Colonic mucosa (tissue), 4 donors: ENCODE measurements at regions not wholly inside any gene's neighbourhood (a gene's known extent, or its start where the extent isn't known, plus 50 kb on each side); places are given as distances from the start of the nearest gene placed in this dataset.

Experiments
- DNase-seq: peaks from one replicate; pipeline ENCODE4 v3.0.0-alpha.2; 2020
- H3K27ac ChIP-seq: fragments of 200-600 bp; one replicate; pipeline ENCODE4 v1.8.0; 2021
- H3K27me3 ChIP-seq: fragments of 200-600 bp; one replicate; pipeline ENCODE4 v1.8.0; 2021
- H3K36me3 ChIP-seq: fragments of 200-600 bp; one replicate; pipeline ENCODE4 v1.8.0; 2021
- H3K4me1 ChIP-seq: fragments of 200-600 bp; one replicate; pipeline ENCODE4 v1.8.0; 2021; ENCODE audit warnings: mild to moderate bottlenecking
- H3K4me3 ChIP-seq: fragments of 200-600 bp; one replicate; pipeline ENCODE4 v1.8.0; 2021
- H3K9ac ChIP-seq, 2 donors: one replicate each; pipeline ENCODE4 v1.7.0; 2013; ENCODE audit warnings: control low read depth in 2 of 2, low read depth in 2 of 2, low read length in 2 of 2
- H3K9me3 ChIP-seq: fragments of 200-600 bp; one replicate; pipeline ENCODE4 v1.8.0; 2021
- intact Hi-C: fragments of 100-400 bp; cut with DNase I; formaldehyde crosslinking; loops from one replicate; pipeline ENCODE4 v1.14.1; 2022
- TF ChIP-seq, protein P1 (sequence below): fragments of 200-600 bp; IDR thresholded peaks from one replicate; pipeline ENCODE4 v1.8.0; 2022; ENCODE audit warnings: antibody characterized with exemption, mild to moderate bottlenecking
- donor health status: healthy.
- donor health status: DM: no; HTN: no; CAD: no.
- donor health status: DM: no; HTN: no; CAD: no.

DNA sequence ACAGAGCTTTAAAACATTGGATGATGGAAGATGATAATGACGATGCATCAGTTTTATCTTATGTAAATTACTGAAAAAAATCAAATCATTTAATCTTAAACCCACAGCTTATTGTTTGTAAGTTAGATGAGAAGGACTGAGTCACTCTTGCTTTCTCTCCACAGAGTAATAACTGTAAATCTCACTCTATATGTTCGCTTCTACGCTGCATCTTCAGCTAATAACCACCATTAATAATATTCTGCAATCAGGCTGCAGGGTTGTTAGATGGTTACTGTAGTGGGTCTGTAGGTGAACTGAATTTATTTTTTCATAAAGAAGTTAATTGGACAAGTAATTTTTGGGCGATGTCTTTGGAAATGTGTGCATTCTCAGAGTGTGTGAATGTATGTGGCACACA, 260.0 kb downstream of the FAT3 start:
- no peaks in the 10 kb centered on the region for H3K9me3 ChIP-seq
- no peaks in the 10 kb centered on the region for H3K27me3 ChIP-seq
- no peak overlapping the region for H3K27ac ChIP-seq
- DNase-seq: no peak
- H3K9ac ChIP-seq: no peak overlapping the region
- intact Hi-C loops: no loop called here
- TF ChIP-seq, protein P1, sequence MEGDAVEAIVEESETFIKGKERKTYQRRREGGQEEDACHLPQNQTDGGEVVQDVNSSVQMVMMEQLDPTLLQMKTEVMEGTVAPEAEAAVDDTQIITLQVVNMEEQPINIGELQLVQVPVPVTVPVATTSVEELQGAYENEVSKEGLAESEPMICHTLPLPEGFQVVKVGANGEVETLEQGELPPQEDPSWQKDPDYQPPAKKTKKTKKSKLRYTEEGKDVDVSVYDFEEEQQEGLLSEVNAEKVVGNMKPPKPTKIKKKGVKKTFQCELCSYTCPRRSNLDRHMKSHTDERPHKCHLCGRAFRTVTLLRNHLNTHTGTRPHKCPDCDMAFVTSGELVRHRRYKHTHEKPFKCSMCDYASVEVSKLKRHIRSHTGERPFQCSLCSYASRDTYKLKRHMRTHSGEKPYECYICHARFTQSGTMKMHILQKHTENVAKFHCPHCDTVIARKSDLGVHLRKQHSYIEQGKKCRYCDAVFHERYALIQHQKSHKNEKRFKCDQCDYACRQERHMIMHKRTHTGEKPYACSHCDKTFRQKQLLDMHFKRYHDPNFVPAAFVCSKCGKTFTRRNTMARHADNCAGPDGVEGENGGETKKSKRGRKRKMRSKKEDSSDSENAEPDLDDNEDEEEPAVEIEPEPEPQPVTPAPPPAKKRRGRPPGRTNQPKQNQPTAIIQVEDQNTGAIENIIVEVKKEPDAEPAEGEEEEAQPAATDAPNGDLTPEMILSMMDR: no peak
- H3K4me1 ChIP-seq: no peaks in the 10 kb centered on the region
- H3K36me3 ChIP-seq: no peaks in the 10 kb centered on the region
- H3K4me3 ChIP-seq: no peak overlapping the region

DNA sequence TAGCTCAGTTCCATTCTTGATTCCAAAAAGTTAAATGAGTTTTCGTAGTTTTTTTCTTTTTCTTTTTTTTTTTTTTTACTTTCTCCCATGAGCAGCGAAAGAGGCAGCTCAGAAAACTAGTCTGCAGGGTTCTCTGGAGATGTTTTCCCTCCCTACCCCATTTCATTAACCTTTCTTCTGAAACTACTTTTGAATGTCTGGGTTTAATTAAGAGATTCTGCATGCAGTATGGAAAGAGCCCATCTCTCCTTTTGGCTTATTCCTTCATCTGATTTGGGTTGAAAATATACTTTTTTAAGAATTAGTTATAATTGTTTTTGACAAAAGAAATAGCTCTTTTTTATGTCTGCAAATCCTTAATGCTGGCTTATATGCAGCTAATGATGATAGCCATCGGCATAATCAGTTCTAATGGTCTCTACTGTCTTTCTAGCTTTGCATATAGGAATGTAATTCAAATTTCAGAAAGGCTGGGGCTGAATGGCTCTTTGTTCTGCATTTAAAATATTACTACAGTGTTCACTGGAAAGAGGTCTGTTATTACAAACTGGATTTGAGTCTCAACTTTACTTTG, 265.3 kb downstream of the FAT3 start:
- no peak overlapping the region for H3K4me3 ChIP-seq

GRCh38 chr11:92492372-92492771, 267.8 kb downstream of the FAT3 start:
- Histone ChIP-seq H3K4me1 (no peaks in the 10 kb centered on the region), H3K9me3 (no peaks in the 10 kb centered on the region), H3K27ac (no peak overlapping the region), H3K36me3 (no peaks in the 10 kb centered on the region), H3K27me3 (no peaks in the 10 kb centered on the region), H3K9ac (no peak overlapping the region), H3K4me3 (no peak overlapping the region)
- intact Hi-C loops: no loop called here
- no peak for DNase-seq
- TF ChIP-seq, protein P1: no peak

More for the DNA sequence above, 265.3 kb downstream of the FAT3 start:
- Histone ChIP-seq H3K4me1 (no peaks in the 10 kb centered on the region), H3K36me3 (no peaks in the 10 kb centered on the region), H3K27me3 (no peaks in the 10 kb centered on the region), H3K9ac (no peak overlapping the region), H3K27ac (no peak overlapping the region), H3K9me3 (no peaks in the 10 kb centered on the region)
- intact Hi-C loops: no loop called here
- TF ChIP-seq, protein P1: no peak
- no peak for DNase-seq

GRCh38 chr11:92495107-92495793, 270.6 kb downstream of the FAT3 start:
- H3K9ac ChIP-seq: no peak overlapping the region
- H3K4me3 ChIP-seq: no peak overlapping the region
- no peaks in the 10 kb centered on the region for H3K36me3 ChIP-seq
- TF ChIP-seq, protein P1: no peak
- H3K4me1 ChIP-seq: no peaks in the 10 kb centered on the region
- intact Hi-C loops: no loop called here
- no peaks in the 10 kb centered on the region for H3K27me3 ChIP-seq
- H3K9me3 ChIP-seq: no peaks in the 10 kb centered on the region
- no peak for DNase-seq
- H3K27ac ChIP-seq: no peak overlapping the region

DNA sequence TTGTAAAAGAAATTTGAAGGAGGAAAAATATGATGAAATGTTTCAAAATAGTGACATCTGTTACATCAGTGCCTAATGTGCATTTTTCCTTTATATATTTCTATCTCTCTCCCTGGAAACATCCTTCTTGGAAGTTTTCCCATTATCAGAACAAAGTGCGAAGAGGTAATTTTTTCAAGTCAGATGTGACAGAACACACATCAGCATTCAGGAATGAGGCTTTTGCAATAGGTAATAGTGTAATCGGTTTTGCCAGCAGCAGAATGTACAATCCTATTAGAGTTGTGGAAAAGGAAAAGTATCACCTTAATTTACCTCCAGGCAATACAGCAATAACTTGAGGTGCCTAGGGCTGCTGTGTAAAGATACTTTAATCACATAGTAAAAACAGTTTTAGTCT, 275.8 kb downstream of the FAT3 start:
- Histone ChIP-seq H3K4me1 (no peaks in the 10 kb centered on the region), H3K4me3 (no peak overlapping the region), H3K27me3 (no peaks in the 10 kb centered on the region), H3K36me3 (no peaks in the 10 kb centered on the region), H3K9ac (no peak overlapping the region), H3K27ac (no peak overlapping the region), H3K9me3 (no peaks in the 10 kb centered on the region)
- TF ChIP-seq, protein P1: no peak
- intact Hi-C loops: no loop called here
- no peak for DNase-seq
